Activated T-helper 17 cell treated with anti-CD3 and anti-CD28 coated beads, Interleukin-2, amount 50 U/mL, for 72 hours (primary cell): ENCODE measurements at regions not wholly inside any gene's neighbourhood (a gene's known extent, or its start where the extent isn't known, plus 50 kb on each side); places are given as distances from the start of the nearest gene placed in this dataset.

Experiments used
- ATAC-seq: fragments of 150-1000 bp; cut with Tn5 transposase; replicated peaks from 2 replicates; pipeline ENCODE4 v1.10.0; 2021; ENCODE audit warnings: mild to moderate bottlenecking, moderate library complexity
- H3K27ac Mint-ChIP-seq: one replicate; pipeline ENCODE4 v1.8.0; 2022; ENCODE audit warnings: mixed read lengths
- H3K27me3 Mint-ChIP-seq: one replicate; pipeline ENCODE4 v1.8.0; 2022; ENCODE audit warnings: mixed read lengths
- H3K36me3 Mint-ChIP-seq: one replicate; pipeline ENCODE4 v1.8.0; 2022; ENCODE audit warnings: low read depth, mild to moderate bottlenecking, mixed read lengths
- H3K4me1 Mint-ChIP-seq: one replicate; pipeline ENCODE4 v1.8.0; 2022; ENCODE audit warnings: mixed read lengths
- H3K4me3 Mint-ChIP-seq: one replicate; pipeline ENCODE4 v1.8.0; 2022; ENCODE audit warnings: mild to moderate bottlenecking, mixed read lengths
- H3K9me3 Mint-ChIP-seq: one replicate; pipeline ENCODE4 v1.8.0; 2022; ENCODE audit warnings: mixed read lengths

- no peaks in the 10 kb centered on the region for H3K4me1 Mint-ChIP-seq
- H3K9me3 Mint-ChIP-seq: no peaks in the 10 kb centered on the region
- H3K27ac Mint-ChIP-seq: no peak overlapping the region
Observed at GRCh38 chr13:108527844-108528243, 101.6 kb upstream of the MYO16 start.

GRCh38 chr13:108528303-108528702, 101.1 kb upstream of the MYO16 start:
- no peak overlapping the region for H3K27ac Mint-ChIP-seq

More at GRCh38 chr13:108527844-108528243, 101.6 kb upstream of the MYO16 start:
- Mint-ChIP-seq H3K36me3 (no peaks in the 10 kb centered on the region), H3K27me3 (peaks cover 11% of the 10 kb centered on the region), H3K4me3 (no peak overlapping the region)
- no peak for ATAC-seq

GRCh38 chr13:108533842-108534241, 95.6 kb upstream of the MYO16 start:
- H3K36me3 Mint-ChIP-seq: no peaks in the 10 kb centered on the region
- no peak overlapping the region for H3K27ac Mint-ChIP-seq
- H3K27me3 Mint-ChIP-seq: peaks cover 13% of the 10 kb centered on the region
- no peaks in the 10 kb centered on the region for H3K4me1 Mint-ChIP-seq
- no peak for ATAC-seq
- no peaks in the 10 kb centered on the region for H3K9me3 Mint-ChIP-seq
- H3K4me3 Mint-ChIP-seq: no peak overlapping the region

More at GRCh38 chr13:108528303-108528702, 101.1 kb upstream of the MYO16 start:
- no peak overlapping the region for H3K4me3 Mint-ChIP-seq
- H3K9me3 Mint-ChIP-seq: no peaks in the 10 kb centered on the region
- H3K4me1 Mint-ChIP-seq: no peaks in the 10 kb centered on the region
- H3K27me3 Mint-ChIP-seq: peaks cover 11% of the 10 kb centered on the region
- H3K36me3 Mint-ChIP-seq: no peaks in the 10 kb centered on the region
- ATAC-seq: no peak

GRCh38 chr13:108534728-108535127, 94.7 kb upstream of the MYO16 start:
- Mint-ChIP-seq H3K27ac (no peak overlapping the region), H3K27me3 (peaks cover 13% of the 10 kb centered on the region), H3K9me3 (no peaks in the 10 kb centered on the region), H3K4me3 (no peak overlapping the region), H3K4me1 (no peaks in the 10 kb centered on the region), H3K36me3 (no peaks in the 10 kb centered on the region)
- no peak for ATAC-seq

GRCh38 chr13:108549934-108550333, 79.5 kb upstream of the MYO16 start:
- H3K4me3 Mint-ChIP-seq: no peak overlapping the region
- H3K27me3 Mint-ChIP-seq: peaks cover 8% of the 10 kb centered on the region
- ATAC-seq: no peak
- H3K4me1 Mint-ChIP-seq: no peaks in the 10 kb centered on the region
- no peak overlapping the region for H3K27ac Mint-ChIP-seq
- H3K9me3 Mint-ChIP-seq: peaks cover 4% of the 10 kb centered on the region
- H3K36me3 Mint-ChIP-seq: no peaks in the 10 kb centered on the region

- Mint-ChIP-seq H3K9me3 (peaks cover 4% of the 10 kb centered on the region), H3K4me1 (no peaks in the 10 kb centered on the region), H3K36me3 (no peaks in the 10 kb centered on the region), H3K4me3 (no peak overlapping the region), H3K27ac (no peak overlapping the region), H3K27me3 (peaks cover 8% of the 10 kb centered on the region)
- ATAC-seq: no peak
Observed at GRCh38 chr13:108551674-108552073, 77.7 kb upstream of the MYO16 start.

GRCh38 chr13:108558489-108558888, 70.9 kb upstream of the MYO16 start:
- no peak overlapping the region for H3K27ac Mint-ChIP-seq
- peaks cover 3% of the 10 kb centered on the region for H3K27me3 Mint-ChIP-seq
- ATAC-seq: no peak
- no peaks in the 10 kb centered on the region for H3K9me3 Mint-ChIP-seq
- no peak overlapping the region for H3K4me3 Mint-ChIP-seq
- no peaks in the 10 kb centered on the region for H3K4me1 Mint-ChIP-seq
- H3K36me3 Mint-ChIP-seq: no peaks in the 10 kb centered on the region

GRCh38 chr13:108560093-108560492, 69.3 kb upstream of the MYO16 start:
- H3K27me3 Mint-ChIP-seq: no peaks in the 10 kb centered on the region
- no peak for ATAC-seq
- H3K36me3 Mint-ChIP-seq: no peaks in the 10 kb centered on the region
- no peak overlapping the region for H3K4me3 Mint-ChIP-seq
- no peaks in the 10 kb centered on the region for H3K9me3 Mint-ChIP-seq
- H3K4me1 Mint-ChIP-seq: no peaks in the 10 kb centered on the region
- H3K27ac Mint-ChIP-seq: no peak overlapping the region

GRCh38 chr13:108561149-108561548, 68.3 kb upstream of the MYO16 start:
- no peaks in the 10 kb centered on the region for H3K36me3 Mint-ChIP-seq
- no peak overlapping the region for H3K27ac Mint-ChIP-seq
- no peaks in the 10 kb centered on the region for H3K9me3 Mint-ChIP-seq
- ATAC-seq: no peak
- H3K4me1 Mint-ChIP-seq: no peaks in the 10 kb centered on the region
- no peaks in the 10 kb centered on the region for H3K27me3 Mint-ChIP-seq
- no peak overlapping the region for H3K4me3 Mint-ChIP-seq

- peaks cover 6% of the 10 kb centered on the region for H3K27me3 Mint-ChIP-seq
- no peak for ATAC-seq
- H3K9me3 Mint-ChIP-seq: peaks cover 7% of the 10 kb centered on the region
- H3K4me3 Mint-ChIP-seq: no peak overlapping the region
- H3K27ac Mint-ChIP-seq: no peak overlapping the region
- H3K4me1 Mint-ChIP-seq: no peaks in the 10 kb centered on the region
- H3K36me3 Mint-ChIP-seq: no peaks in the 10 kb centered on the region
Observed at GRCh38 chr13:108566413-108567170, 62.8 kb upstream of the MYO16 start.

- Mint-ChIP-seq H3K4me1 (no peaks in the 10 kb centered on the region), H3K27me3 (no peaks in the 10 kb centered on the region), H3K27ac (no peak overlapping the region), H3K36me3 (no peaks in the 10 kb centered on the region), H3K4me3 (no peak overlapping the region), H3K9me3 (no peaks in the 10 kb centered on the region)
- no peak for ATAC-seq
Observed at GRCh38 chr13:108572782-108573211, 56.6 kb upstream of the MYO16 start.

- Mint-ChIP-seq H3K4me3 (no peak overlapping the region), H3K36me3 (no peaks in the 10 kb centered on the region), H3K4me1 (no peaks in the 10 kb centered on the region), H3K9me3 (no peaks in the 10 kb centered on the region), H3K27me3 (no peaks in the 10 kb centered on the region), H3K27ac (no peak overlapping the region)
- no peak for ATAC-seq
Observed at GRCh38 chr13:108573455-108573854, 56.0 kb upstream of the MYO16 start.

GRCh38 chr13:108574856-108575255, 54.6 kb upstream of the MYO16 start:
- peak; percentile 39 for ATAC-seq
- H3K27me3 Mint-ChIP-seq: no peaks in the 10 kb centered on the region
- no peaks in the 10 kb centered on the region for H3K4me1 Mint-ChIP-seq
- no peaks in the 10 kb centered on the region for H3K9me3 Mint-ChIP-seq
- H3K4me3 Mint-ChIP-seq: no peak overlapping the region
- no peak overlapping the region for H3K27ac Mint-ChIP-seq
- no peaks in the 10 kb centered on the region for H3K36me3 Mint-ChIP-seq

- no peak for ATAC-seq
- no peaks in the 10 kb centered on the region for H3K4me1 Mint-ChIP-seq
- H3K4me3 Mint-ChIP-seq: no peak overlapping the region
- H3K27ac Mint-ChIP-seq: no peak overlapping the region
- H3K27me3 Mint-ChIP-seq: no peaks in the 10 kb centered on the region
- no peaks in the 10 kb centered on the region for H3K36me3 Mint-ChIP-seq
- no peaks in the 10 kb centered on the region for H3K9me3 Mint-ChIP-seq
Observed at GRCh38 chr13:108575430-108575829, 54.0 kb upstream of the MYO16 start.
